ENCODE measurements at regions not wholly inside any gene's neighbourhood (a gene's known extent, or its start where the extent isn't known, plus 50 kb on each side); places are given as distances from the start of the nearest gene placed in this dataset.

DNA sequence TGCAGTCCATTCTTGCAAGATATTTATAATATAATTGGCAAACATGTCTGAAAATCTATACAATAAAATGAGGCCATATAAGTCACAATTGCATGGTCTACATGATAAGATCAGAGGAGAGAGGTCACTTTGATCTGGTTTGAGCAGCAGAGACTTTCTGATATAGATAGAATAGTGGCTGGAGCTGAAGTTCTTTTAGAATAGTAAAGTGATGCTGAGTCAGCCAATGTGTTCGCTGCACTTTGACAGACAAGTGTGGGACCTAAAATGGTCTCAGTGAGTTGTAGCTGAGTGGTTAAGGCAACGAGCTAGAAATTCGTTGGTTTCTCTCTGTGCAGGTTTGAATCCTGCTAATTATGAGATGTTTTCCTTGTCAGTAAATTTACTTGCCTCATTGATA lies 257.0 kb upstream of the C11orf87 start:
- no peak for DNase-seq (ENCODE audit: low spot score)

GRCh38 chr11:109166441-109166840 lies 255.5 kb upstream of the C11orf87 start:
- no peak for DNase-seq (ENCODE audit: low spot score)

DNA sequence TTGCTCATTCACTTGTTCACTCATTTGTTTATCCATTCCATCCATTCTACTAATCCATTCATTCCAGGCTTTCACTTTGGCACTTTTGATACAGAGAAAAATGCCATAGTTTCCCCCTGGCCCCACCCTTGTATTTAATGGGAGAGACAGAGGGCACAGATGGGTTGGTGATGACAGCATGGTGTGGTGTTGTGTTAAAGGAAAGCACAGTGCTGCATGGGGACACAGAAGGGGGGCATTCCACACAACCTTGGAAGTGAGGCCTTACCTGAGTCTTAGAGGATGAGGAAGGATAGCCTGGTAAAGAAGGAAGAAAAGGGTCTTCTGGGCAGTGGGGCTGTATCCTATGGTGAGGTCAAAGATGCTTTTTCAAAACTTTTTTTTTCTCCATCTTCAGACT lies 248.5 kb upstream of the C11orf87 start:
- DNase-seq (ENCODE audit: low spot score), result no peak

DNA sequence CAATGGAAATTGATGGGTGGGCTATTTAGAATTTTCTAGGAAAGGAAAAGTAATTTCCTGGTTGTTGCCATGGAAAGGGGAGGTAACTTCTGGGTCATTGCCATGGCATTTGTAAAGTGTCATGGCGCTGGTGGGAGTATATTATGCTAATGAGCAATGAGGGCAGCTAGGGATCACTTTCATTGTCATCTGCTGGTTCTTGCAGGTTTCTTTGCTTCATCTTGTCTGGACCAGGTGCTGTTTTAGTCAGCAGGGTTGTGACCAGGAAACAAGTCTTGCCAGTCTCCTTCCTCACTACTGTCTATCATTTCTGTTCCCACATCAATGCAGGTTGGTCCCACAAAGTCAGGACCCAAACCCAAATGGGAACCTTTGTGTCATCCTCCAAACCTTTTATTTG lies 237.6 kb upstream of the C11orf87 start:
- no peak for DNase-seq (ENCODE audit: low spot score)

- DNase-seq (ENCODE audit: low spot score), result no peak
Measured at GRCh38 chr11:109192864-109193263, 229.1 kb upstream of the C11orf87 start.

DNA sequence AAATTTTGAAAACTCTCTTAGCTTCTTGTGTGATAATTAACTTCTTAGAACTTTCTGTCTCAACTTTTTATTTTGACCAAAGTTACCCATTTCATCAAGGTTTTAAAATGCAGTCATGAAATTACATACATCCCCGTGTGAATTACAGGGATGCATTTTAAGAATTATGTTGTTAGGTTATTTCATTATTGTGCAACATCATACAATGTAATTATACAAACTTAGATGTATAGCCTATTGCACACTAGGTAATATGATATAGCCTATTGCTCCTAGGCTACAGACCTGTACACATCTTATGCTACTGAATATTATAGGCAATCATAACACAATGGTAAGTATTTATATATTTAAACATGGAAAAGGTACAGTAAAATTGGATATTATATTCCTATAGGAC lies 228.1 kb upstream of the C11orf87 start:
- no peak for DNase-seq (ENCODE audit: low spot score)

GRCh38 chr11:109196016-109196415 lies 226.0 kb upstream of the C11orf87 start:
- no peak for DNase-seq (ENCODE audit: low spot score)

DNA sequence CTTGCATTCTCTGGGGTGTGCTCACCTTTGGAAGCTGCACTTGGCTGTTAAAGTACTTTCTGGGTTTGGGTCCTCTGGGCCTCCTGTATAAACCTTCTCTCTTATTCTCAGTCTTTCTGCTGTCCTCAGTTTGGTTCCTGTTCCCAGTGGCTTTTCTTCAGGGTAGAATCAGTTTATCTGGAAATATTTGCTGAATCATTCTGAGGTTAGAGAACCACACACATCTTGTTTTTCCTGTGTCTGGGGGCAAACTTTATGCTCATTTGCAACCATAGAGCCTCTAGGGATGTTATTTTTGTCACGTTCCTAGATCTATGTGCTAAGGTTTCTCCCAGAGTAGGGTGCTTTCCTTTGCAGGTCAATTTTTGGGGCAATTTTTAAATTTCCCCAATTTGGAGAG lies 224.3 kb upstream of the C11orf87 start:
- no peak for DNase-seq (ENCODE audit: low spot score)

DNA sequence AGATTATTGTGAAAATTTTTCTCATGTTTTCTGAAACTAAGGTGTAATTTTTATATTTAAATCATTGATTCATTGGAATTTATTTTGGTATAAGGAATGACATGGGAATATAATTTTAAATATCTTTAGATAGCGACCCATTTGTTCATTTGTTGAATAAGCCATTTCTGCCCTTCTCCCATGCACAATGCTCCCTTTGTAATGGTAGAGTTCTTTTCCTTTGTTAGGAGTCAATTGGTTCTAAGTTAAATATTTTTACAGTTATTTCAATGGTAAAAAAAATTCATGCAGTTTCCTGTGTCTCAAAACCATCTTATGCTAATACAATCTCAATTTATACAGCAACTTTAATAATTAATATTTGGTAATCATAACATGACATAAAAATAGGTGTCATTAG lies 218.8 kb upstream of the C11orf87 start:
- no peak for DNase-seq (ENCODE audit: low spot score)

GRCh38 chr11:109205312-109205711 lies 216.7 kb upstream of the C11orf87 start:
- DNase-seq (ENCODE audit: low spot score), result no peak

DNA sequence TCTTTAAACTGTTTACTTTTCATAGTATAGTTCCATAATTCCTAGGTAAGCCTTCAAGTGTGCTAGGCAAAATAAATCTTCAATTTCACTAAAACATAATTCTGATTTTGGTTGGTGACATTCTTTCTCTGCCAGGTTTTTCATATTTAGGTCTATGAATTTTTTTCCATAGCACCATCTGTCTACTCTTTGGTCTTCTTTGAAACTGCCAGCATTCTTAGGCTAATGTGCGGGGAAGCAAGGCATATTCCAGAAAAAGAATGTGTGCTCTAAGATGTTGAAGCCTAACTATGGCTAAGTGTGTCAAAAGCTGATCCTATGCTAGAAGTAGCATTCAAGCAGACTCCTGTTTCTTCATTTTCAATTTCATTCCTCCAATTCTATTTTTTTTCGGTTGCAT lies 213.9 kb upstream of the C11orf87 start:
- DNase-seq (ENCODE audit: low spot score), result no peak

GRCh38 chr11:109209572-109209971 lies 212.4 kb upstream of the C11orf87 start:
- no peak for DNase-seq (ENCODE audit: low spot score)

GRCh38 chr11:109221190-109221589 lies 200.8 kb upstream of the C11orf87 start:
- DNase-seq (ENCODE audit: low spot score), result no peak

- DNase-seq (ENCODE audit: low spot score), result no peak
Measured at GRCh38 chr11:109222761-109223160, 199.2 kb upstream of the C11orf87 start.

DNA sequence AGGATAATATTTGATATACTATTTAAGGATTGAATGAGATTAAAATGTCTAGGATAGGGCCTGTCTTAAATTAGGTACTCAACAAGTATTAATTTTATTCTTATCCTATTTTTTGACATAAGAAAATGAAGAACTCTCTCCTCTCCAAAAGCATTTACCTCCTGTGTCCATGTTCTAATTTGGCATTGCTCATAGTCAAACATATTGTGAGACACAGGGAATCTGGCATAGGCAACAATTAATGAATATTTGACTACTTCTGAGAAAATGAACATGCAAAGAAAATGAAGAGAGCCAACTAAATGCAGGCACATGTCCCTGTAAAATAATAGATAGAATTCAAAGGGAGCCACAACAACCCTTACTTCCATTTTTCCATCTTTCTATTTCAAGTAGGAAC lies 198.5 kb upstream of the C11orf87 start:
- DNase-seq (ENCODE audit: low spot score), result peak; percentile 3

DNA sequence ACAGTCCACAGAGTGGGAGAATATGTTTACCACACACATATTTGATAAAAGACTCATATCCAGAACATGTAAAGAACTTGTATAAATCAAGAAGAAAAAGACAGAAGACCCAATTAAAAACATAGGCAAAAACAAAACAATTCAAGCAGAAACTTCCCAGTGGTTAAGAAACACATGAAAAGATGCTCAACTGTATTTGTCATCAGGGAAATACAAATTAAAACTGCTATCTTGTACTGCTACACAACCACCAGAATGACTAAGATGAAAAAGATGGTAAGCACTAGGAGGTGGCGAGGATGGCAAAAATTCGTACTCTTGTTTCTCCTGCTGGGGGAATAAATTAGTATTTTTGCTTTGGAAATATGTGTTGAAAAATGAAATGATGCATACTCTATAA lies 192.3 kb upstream of the C11orf87 start:
- DNase-seq (ENCODE audit: low spot score), result no peak

- no peak for DNase-seq (ENCODE audit: low spot score)
Measured at GRCh38 chr11:109236188-109236587, 185.8 kb upstream of the C11orf87 start.

DNA sequence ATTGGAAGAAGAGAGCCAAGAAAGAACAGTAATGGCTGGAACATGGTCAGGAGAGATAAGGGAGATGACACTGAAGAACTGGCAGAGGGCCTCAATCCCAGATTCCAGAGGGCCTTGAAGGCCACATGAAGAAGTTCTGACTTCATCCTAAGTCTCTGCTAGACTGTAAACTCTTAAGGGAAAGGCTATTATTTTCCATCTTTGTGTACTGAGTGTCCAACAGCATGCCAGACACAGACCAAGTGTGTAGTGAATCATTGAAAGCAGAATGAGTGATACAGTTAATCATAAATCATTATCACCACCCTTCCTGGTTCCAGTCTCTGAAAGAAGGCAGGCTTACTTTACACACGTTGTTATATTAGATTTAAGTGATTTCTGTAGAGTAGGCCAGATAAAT lies 185.3 kb upstream of the C11orf87 start:
- no peak for DNase-seq (ENCODE audit: low spot score)

- DNase-seq (ENCODE audit: low spot score), result no peak
Measured at GRCh38 chr11:109237636-109238035, 184.4 kb upstream of the C11orf87 start.

- no peak for DNase-seq (ENCODE audit: low spot score)
Measured at GRCh38 chr11:109241988-109242536, 179.9 kb upstream of the C11orf87 start.

DNA sequence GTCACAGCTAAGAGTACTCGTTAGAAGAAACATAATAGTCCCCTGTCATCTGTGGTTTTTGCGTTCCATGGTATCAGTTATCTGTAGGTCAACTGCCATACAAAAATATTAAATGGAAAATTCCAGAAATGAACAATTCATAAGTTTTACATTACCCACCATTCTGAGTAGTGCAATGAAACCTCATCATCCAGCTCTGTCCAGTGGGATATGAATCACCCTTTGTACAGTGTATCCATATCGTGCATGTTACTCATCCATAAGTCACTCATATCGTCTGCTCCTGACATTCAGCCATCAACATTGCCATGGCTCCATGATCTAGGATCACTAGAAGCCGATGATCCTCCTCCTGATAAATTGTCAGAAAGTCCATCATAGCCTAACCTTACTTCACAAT lies 174.9 kb upstream of the C11orf87 start:
- no peak for DNase-seq (ENCODE audit: low spot score)

GRCh38 chr11:109249597-109249996 lies 172.4 kb upstream of the C11orf87 start:
- DNase-seq (ENCODE audit: low spot score), result no peak

- no peak for DNase-seq (ENCODE audit: low spot score)
Measured at GRCh38 chr11:109251230-109251629, 170.8 kb upstream of the C11orf87 start.

DNA sequence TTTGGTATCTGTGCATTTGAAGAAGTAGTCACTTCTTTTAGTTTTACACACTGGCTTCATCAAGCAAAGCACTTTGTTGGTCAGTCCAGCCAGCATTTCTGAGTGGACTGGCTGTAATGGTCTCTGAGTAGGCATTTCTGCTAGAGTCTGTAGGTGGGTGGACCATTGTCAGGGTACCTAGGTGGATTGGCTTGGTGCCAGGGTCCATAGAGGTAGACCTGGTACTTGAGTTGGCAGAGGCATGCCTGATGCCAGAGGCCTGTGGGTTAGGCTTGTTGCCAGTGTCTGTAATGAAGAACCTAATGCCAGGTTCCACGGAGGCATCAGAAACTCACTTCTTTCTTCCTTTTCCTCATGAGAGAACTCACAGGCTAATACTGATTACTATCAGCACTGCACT lies 157.9 kb upstream of the C11orf87 start:
- no peak for DNase-seq (ENCODE audit: low spot score)
